Suppressor macrophage treated with lipopolysaccharide for 4 hours (primary cell): ENCODE measurements at regions not wholly inside any gene's neighbourhood (a gene's known extent, or its start where the extent isn't known, plus 50 kb on each side); places are given as distances from the start of the nearest gene placed in this dataset.
A peak's percentile ranks its signal among the peaks of the same experiment; 100 is the strongest.

Experiments used
- DNase-seq: peaks from one replicate; pipeline ENCODE4 v3.0.0-alpha.2; 2020

GRCh38 chr14:86662334-86662733, 1132.4 kb downstream of the FLRT2 start:
- DNase-seq, result no peak

- peak; percentile 57 for DNase-seq
Observed at GRCh38 chr14:86654558-86655184, 1124.7 kb downstream of the FLRT2 start.

GRCh38 chr14:86652526-86652925, 1122.6 kb downstream of the FLRT2 start:
- no peak for DNase-seq

GRCh38 chr14:86646696-86647690, 1117.0 kb downstream of the FLRT2 start:
- no peak for DNase-seq

- no peak for DNase-seq
Observed at GRCh38 chr14:86646125-86646524, 1116.2 kb downstream of the FLRT2 start.

GRCh38 chr14:86641310-86641709, 1111.4 kb downstream of the FLRT2 start:
- no peak for DNase-seq

- no peak for DNase-seq
Observed at GRCh38 chr14:86640288-86640687, 1110.3 kb downstream of the FLRT2 start.

GRCh38 chr14:86639666-86640065, 1109.7 kb downstream of the FLRT2 start:
- no peak for DNase-seq

GRCh38 chr14:86639146-86639545, 1109.2 kb downstream of the FLRT2 start:
- no peak for DNase-seq

- no peak for DNase-seq
Observed at GRCh38 chr14:86627080-86627479, 1097.1 kb downstream of the FLRT2 start.

- DNase-seq, result no peak
Observed at GRCh38 chr14:86626530-86626929, 1096.6 kb downstream of the FLRT2 start.

GRCh38 chr14:86625637-86626036, 1095.7 kb downstream of the FLRT2 start:
- no peak for DNase-seq

GRCh38 chr14:86619726-86620125, 1089.8 kb downstream of the FLRT2 start:
- DNase-seq, result no peak

- DNase-seq, result no peak
Observed at GRCh38 chr14:86613786-86614185, 1083.8 kb downstream of the FLRT2 start.

GRCh38 chr14:86613126-86613525, 1083.2 kb downstream of the FLRT2 start:
- DNase-seq, result no peak

- DNase-seq, result no peak
Observed at GRCh38 chr14:86604561-86604960, 1074.6 kb downstream of the FLRT2 start.

- no peak for DNase-seq
Observed at GRCh38 chr14:86602263-86602662, 1072.3 kb downstream of the FLRT2 start.

- no peak for DNase-seq
Observed at GRCh38 chr14:86601813-86602212, 1071.9 kb downstream of the FLRT2 start.

GRCh38 chr14:86597279-86597678, 1067.3 kb downstream of the FLRT2 start:
- DNase-seq, result no peak

GRCh38 chr14:86596024-86596423, 1066.1 kb downstream of the FLRT2 start:
- DNase-seq, result no peak

- DNase-seq, result no peak
Observed at GRCh38 chr14:86575141-86575540, 1045.2 kb downstream of the FLRT2 start.

GRCh38 chr14:86574778-86575129, 1044.8 kb downstream of the FLRT2 start:
- no peak for DNase-seq

GRCh38 chr14:86574051-86574777, 1044.3 kb downstream of the FLRT2 start:
- DNase-seq, result no peak

- DNase-seq, result no peak
Observed at GRCh38 chr14:86570371-86570770, 1040.4 kb downstream of the FLRT2 start.
